Muscle layer of duodenum (tissue), 2 donors: ENCODE measurements at regions not wholly inside any gene's neighbourhood (a gene's known extent, or its start where the extent isn't known, plus 50 kb on each side); places are given as distances from the start of the nearest gene placed in this dataset.

ENCODE experiments used
- H3K27ac ChIP-seq: one replicate; pipeline ENCODE4 v1.7.0; 2013; ENCODE audit warnings: mild to moderate bottlenecking, low read length
- H3K27me3 ChIP-seq: one replicate; pipeline ENCODE4 v1.7.0; 2013; ENCODE audit warnings: low read depth, mild to moderate bottlenecking, control low read depth, low read length
- H3K36me3 ChIP-seq, 2 donors: one replicate each; pipeline ENCODE4 v1.7.0; 2013; ENCODE audit warnings: low read length in 2 of 2, control low read depth in 1 of 2, mild to moderate bottlenecking in 1 of 2; ENCODE audit not compliant: insufficient read depth in 2 of 2, control insufficient read depth in 1 of 2
- H3K4me1 ChIP-seq, 2 donors: one replicate each; pipeline ENCODE4 v1.7.0; 2013; ENCODE audit warnings: low read length in 2 of 2, mild to moderate bottlenecking in 2 of 2, control low read depth in 1 of 2, moderate library complexity in 1 of 2; ENCODE audit not compliant: insufficient read depth in 2 of 2, control insufficient read depth in 1 of 2
- H3K4me3 ChIP-seq, 2 donors: one replicate each; pipeline ENCODE4 v1.7.0; 2013; ENCODE audit warnings: low read length in 2 of 2, low read depth in 1 of 2, mild to moderate bottlenecking in 1 of 2
- H3K9me3 ChIP-seq, 2 donors: one replicate each; pipeline ENCODE4 v1.7.0; 2013; ENCODE audit warnings: low read length in 2 of 2, control low read depth in 1 of 2, mild to moderate bottlenecking in 1 of 2; ENCODE audit not compliant: control insufficient read depth in 1 of 2
- donor health status: healthy.

- Histone ChIP-seq H3K4me1 (no peaks in the 10 kb centered on the region), H3K9me3 (no peaks in the 10 kb centered on the region), H3K36me3 (no peaks in the 10 kb centered on the region), H3K4me3 (no peak overlapping the region), H3K27me3 (no peaks in the 10 kb centered on the region), H3K27ac (no peak overlapping the region)
Measured at GRCh38 chr3:104856741-104857140, 510.0 kb upstream of the ALCAM start.

DNA sequence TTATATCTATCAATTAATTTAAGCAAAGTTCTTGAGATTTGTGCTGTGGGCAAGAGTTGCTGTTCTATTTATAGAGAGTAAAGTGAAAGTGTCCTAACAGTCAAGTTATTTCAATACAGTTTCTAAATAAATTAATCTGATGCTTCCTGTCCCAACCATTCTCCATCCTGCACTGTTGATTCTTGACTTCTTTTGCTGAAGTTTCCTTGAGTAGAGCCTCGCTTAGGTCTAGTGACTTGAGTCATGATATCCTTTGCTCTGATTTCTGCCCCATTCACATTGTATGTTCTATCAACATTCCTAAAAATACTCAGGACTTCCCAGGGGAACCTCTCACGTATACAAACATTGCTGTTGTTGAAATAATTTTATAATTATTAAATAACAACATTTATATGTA is 498.4 kb upstream of the ALCAM start:
- no peaks in the 10 kb centered on the region for H3K9me3 ChIP-seq
- H3K27ac ChIP-seq: no peak overlapping the region
- no peaks in the 10 kb centered on the region for H3K4me1 ChIP-seq
- H3K36me3 ChIP-seq: no peaks in the 10 kb centered on the region
- no peak overlapping the region for H3K4me3 ChIP-seq
- H3K27me3 ChIP-seq: no peaks in the 10 kb centered on the region

DNA sequence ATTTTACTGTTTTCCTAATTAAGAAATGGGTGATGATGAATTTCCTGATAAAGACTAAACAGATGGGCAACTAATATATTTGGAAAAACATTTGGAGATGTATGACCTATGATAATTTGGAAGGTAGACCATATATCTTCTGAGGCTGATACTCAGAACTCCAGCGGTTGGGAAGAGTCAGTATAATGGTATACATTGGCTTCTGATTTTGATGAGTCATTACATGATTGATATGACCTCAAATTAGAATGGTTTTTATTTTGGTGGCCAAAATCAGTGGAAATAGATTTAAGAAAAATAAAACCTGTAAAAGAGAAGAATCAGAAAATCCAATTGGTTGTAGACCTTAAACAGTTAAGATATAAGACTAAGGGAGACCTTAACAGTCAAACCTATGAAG is 496.4 kb upstream of the ALCAM start:
- Histone ChIP-seq H3K9me3 (no peaks in the 10 kb centered on the region), H3K27ac (no peak overlapping the region), H3K4me1 (no peaks in the 10 kb centered on the region), H3K36me3 (no peaks in the 10 kb centered on the region), H3K27me3 (no peaks in the 10 kb centered on the region), H3K4me3 (no peak overlapping the region)

GRCh38 chr3:104873331-104873730 is 493.4 kb upstream of the ALCAM start:
- Histone ChIP-seq H3K4me3 (no peak overlapping the region), H3K36me3 (no peaks in the 10 kb centered on the region), H3K9me3 (no peaks in the 10 kb centered on the region), H3K4me1 (no peaks in the 10 kb centered on the region), H3K27me3 (no peaks in the 10 kb centered on the region), H3K27ac (no peak overlapping the region)

GRCh38 chr3:104878395-104878794 is 488.3 kb upstream of the ALCAM start:
- no peak overlapping the region for H3K27ac ChIP-seq
- no peaks in the 10 kb centered on the region for H3K27me3 ChIP-seq
- no peaks in the 10 kb centered on the region for H3K4me1 ChIP-seq
- H3K36me3 ChIP-seq: no peaks in the 10 kb centered on the region
- no peak overlapping the region for H3K4me3 ChIP-seq
- no peaks in the 10 kb centered on the region for H3K9me3 ChIP-seq

DNA sequence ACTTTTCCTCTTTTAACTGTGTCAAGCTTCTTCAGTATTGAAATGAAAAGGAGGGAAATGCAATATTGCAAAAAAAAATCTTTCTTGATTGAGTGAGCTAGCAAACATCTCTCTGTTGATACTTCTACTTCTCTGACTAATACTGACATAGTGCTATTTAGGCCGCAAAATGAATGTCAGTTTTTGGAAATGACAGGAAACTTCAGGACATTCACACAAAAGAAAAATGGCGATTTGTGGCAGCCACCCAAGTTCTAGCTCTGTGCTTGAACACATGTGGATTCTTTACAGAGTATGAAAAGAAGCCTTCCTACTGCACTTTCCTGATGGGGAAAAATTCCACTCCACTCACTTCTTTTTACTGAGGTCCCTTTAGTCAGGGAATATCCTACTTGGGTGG is 486.8 kb upstream of the ALCAM start:
- H3K27me3 ChIP-seq: no peaks in the 10 kb centered on the region
- H3K9me3 ChIP-seq: no peaks in the 10 kb centered on the region
- H3K36me3 ChIP-seq: no peaks in the 10 kb centered on the region
- no peaks in the 10 kb centered on the region for H3K4me1 ChIP-seq
- H3K4me3 ChIP-seq: no peak overlapping the region
- H3K27ac ChIP-seq: no peak overlapping the region

DNA sequence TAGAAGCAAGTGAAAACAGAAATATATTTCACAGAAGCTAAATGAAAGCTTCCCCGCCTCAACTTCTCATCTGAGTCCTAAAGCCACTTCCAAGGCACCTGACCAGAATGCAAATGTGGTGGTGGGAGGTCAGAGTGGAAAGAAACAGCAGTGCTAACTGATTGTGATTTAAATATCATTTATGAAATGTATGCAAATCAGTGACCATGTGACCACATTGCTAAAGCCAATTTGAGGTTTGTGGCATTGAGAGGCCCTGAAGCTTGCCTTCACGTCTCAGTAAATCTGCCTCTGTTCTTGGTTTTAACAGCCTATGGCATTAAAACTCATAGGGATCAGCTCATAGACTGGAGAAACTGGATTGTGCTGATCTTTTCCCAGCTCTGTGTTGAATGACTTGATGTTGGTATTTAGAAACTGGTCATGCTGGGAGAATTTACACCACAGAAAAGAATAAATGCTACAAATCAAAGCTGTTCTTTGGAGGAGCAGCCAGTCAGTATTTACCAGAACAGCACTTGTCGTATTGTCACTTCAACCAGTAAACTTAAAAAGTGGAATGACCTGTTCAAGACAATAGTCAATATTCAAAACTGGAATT is 481.4 kb upstream of the ALCAM start:
- H3K4me3 ChIP-seq: no peak overlapping the region
- no peaks in the 10 kb centered on the region for H3K27me3 ChIP-seq
- no peak overlapping the region for H3K27ac ChIP-seq
- no peaks in the 10 kb centered on the region for H3K36me3 ChIP-seq
- no peaks in the 10 kb centered on the region for H3K4me1 ChIP-seq
- no peaks in the 10 kb centered on the region for H3K9me3 ChIP-seq

DNA sequence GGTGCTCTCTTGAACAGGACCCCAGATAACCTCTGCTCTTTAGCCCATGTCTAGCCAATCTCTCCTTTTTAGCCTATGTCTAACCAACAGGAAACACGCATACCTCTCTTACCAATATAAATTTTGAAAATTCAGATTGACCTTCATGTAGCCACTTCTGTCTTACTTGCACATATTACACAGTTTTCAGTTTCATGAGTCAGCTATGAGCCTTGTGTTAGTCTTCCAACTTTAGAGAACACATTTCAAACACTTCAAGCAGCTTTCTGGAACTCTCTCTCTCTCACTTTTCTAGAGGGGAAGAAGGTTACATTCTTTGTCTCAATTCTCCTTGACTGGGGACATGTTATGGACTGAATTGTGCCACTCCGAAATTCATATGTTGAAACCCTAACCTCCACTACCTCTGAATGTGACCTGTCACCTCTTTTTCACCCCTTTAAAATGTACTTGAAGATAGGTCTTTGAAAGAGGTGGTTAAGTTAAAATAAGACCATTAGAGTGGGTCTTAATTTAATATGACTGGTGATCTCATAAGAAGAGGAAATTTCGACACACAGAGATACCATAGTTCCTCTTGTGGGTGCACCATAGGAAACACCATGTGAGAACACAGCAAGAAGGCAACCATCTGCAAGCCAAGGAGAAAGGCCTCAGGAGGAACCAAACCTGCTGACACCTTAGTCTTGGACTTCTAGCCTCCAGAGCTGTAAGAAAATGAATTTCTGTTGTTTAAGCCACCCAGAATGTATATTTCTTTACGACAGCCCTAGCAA is 480.3 kb upstream of the ALCAM start:
- Histone ChIP-seq H3K36me3 (no peaks in the 10 kb centered on the region), H3K27me3 (no peaks in the 10 kb centered on the region), H3K27ac (no peak overlapping the region), H3K4me3 (no peak overlapping the region), H3K9me3 (no peaks in the 10 kb centered on the region), H3K4me1 (no peaks in the 10 kb centered on the region)

GRCh38 chr3:104887069-104887468 is 479.6 kb upstream of the ALCAM start:
- H3K27ac ChIP-seq: no peak overlapping the region
- no peaks in the 10 kb centered on the region for H3K36me3 ChIP-seq
- no peaks in the 10 kb centered on the region for H3K4me1 ChIP-seq
- H3K9me3 ChIP-seq: no peaks in the 10 kb centered on the region
- H3K4me3 ChIP-seq: no peak overlapping the region
- H3K27me3 ChIP-seq: no peaks in the 10 kb centered on the region

DNA sequence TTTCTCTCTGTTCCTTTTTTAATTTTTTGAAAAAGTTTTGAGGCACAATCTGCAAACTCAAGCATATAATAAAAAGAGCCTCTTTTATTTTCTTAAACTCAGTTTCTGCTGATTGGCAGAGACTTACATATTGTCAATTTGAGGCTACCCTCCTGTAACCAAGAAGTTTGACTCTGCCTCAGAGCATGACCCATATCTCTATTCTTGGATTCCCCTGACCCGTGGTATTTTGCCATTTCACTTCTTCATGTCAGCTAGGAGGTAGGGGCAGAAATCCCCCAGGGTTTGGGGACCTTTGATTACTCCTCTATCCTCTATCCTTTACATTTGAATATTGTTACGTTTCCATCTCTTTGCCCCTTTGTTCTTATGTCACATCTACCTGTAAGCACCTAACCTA is 479.1 kb upstream of the ALCAM start:
- H3K27me3 ChIP-seq: no peaks in the 10 kb centered on the region

GRCh38 chr3:104892044-104892443 is 474.7 kb upstream of the ALCAM start:
- Histone ChIP-seq H3K27me3 (no peaks in the 10 kb centered on the region), H3K36me3 (no peaks in the 10 kb centered on the region), H3K4me3 (no peak overlapping the region), H3K9me3 (no peaks in the 10 kb centered on the region), H3K4me1 (no peaks in the 10 kb centered on the region), H3K27ac (no peak overlapping the region)

More for the DNA sequence above, 479.1 kb upstream of the ALCAM start:
- no peak overlapping the region for H3K27ac ChIP-seq
- H3K4me1 ChIP-seq: no peaks in the 10 kb centered on the region
- H3K36me3 ChIP-seq: no peaks in the 10 kb centered on the region
- H3K4me3 ChIP-seq: no peak overlapping the region
- H3K9me3 ChIP-seq: no peaks in the 10 kb centered on the region

DNA sequence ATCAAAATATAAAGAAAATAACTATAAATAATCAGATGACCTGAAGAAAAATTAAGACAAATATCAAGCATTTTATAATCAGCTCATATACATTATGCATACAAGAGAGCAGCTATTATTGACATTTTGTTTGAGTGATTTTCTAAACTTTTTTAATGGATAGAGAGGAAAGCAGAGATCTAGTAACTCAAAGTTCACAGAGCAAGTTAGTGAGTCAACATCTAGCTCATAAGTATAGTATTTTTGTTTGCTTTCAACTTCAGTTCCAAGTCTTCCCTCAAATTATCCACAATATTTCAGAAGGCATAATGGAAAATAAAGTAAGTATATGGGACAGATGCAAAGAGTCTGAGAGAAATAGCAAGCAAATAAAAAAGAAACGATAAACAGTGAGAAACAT is 470.1 kb upstream of the ALCAM start:
- Histone ChIP-seq H3K4me3 (no peak overlapping the region), H3K36me3 (no peaks in the 10 kb centered on the region), H3K27me3 (no peaks in the 10 kb centered on the region), H3K4me1 (no peaks in the 10 kb centered on the region), H3K27ac (no peak overlapping the region), H3K9me3 (no peaks in the 10 kb centered on the region)
